Ureter (tissue), 1 donor: ENCODE measurements at regions not wholly inside any gene's neighbourhood (a gene's known extent, or its start where the extent isn't known, plus 50 kb on each side); places are given as distances from the start of the nearest gene placed in this dataset.

Experiments
- DNase-seq: peaks from one replicate; pipeline ENCODE4 v3.0.0-alpha.2; 2020; ENCODE audit warnings: low spot score
- donor health status: DM: yes; HTN: yes; CAD: no.

DNA sequence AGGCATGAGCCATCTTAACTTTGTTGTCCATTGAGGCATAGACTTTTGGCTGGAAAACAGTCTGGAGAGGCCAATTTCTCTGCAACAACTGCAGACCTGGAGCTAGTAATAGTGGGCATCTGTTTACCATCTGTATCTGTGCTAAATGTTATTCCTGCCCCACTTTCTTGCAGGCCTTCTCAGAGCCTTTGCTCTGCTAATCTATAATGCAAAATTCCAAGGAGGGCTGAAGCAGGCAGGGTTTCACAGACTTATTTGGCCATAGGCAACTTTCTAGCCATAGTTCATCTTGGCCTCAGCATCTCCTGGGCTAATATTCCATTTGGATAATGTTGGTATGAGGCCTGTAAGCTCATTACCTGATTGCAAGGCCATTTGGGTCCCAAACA lies 124.5 kb upstream of the CSF3R start:
- DNase-seq = no peak

DNA sequence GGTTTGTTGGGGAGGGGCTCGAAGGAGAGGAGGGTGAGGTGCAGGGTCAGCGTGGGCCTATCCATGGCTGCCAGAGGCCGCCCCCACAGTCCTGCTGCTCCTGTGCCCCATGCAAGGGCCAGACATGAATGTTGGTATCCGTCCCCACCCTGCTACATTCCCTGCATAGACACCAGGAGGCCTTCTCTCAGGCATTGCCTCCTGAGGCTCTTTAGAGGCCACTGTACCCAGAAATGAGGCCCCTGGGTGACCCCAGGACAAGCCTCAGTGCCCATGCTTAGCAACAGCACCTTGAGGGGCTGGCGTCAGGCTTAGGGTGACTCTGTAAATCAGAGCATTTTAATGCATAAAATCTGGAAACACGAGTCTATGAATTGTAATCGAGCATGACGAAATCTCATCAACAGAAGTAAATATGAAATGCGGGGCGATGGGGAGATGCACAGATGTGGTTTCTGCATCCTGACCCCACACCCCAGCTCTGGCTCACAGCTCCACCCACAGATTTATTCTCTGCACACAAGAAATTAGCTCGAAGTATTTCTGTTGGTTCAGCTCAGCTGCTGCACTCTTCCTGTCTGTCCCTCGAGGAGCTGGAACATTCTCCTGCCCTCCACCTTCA lies 124.0 kb upstream of the CSF3R start:
- no peak for DNase-seq

DNA sequence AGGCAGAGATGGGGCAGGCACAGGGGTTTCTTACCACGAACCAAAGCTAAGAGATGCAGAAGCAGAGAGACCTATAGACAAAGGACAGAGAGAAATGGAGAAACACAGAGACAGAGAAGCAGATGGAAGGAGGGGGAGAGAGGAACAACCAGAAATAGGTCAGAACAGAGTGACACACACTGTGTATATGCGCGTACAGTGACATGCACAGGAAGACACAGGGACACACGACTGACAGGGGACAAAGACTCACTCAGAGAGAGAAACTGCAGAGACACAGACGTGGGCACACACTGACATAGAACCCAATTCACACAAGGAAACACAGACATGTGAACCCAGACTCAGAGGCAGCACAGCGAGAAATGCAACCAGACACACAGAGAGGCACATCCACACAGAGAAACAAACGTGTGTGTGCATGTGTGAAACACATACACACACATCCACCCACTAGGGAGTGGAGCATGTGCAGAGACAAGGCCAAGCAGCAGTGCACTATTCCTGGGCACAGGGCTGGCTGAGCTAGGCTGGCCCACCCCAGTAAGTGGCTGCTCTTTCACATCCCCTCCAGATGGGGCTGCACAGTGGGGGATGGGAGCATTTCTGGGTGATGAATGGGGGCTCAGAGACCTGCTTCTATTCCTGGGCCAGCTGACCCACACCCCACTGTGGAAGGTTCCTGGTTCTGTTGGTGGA lies 123.4 kb upstream of the CSF3R start:
- no peak for DNase-seq

DNA sequence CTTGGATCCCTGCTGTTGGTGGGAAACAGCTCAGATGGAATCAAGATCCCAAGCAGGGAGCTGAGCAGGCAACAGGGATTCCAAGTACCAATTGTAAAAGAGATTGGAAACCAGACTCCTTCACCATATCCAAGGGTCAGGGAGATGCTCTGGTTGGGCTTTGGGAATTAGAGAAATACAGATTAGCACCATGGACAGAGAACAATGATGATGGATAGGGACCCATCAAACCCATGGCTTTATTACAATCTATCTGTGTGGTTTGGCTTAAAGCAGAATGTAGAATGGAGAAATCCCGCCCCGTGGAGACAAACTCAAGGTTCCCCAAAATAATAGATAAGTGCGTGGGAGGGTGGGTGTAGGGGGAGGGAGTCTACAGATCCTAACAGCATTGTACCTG lies 120.7 kb upstream of the CSF3R start:
- DNase-seq = no peak

DNA sequence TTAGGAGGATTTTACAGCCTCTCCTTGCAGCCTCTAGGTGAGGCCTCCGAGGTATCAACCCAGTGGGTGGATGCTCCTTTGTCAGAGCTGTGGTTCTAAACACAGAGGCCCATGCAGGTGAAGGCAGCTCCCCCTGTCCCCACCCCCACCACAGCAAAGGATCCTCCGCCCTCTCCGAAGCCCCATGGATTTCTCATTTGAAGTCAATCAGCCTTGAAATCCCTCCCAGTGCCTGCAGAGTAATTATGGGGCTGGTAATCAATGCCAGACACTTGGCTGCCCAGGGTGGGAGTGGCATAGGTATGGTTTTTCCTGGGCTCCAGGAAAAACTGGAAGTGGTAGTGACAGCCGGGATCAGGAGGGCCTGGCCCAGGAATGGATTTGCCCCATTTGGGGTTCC lies 119.5 kb upstream of the CSF3R start:
- DNase-seq = no peak

DNA sequence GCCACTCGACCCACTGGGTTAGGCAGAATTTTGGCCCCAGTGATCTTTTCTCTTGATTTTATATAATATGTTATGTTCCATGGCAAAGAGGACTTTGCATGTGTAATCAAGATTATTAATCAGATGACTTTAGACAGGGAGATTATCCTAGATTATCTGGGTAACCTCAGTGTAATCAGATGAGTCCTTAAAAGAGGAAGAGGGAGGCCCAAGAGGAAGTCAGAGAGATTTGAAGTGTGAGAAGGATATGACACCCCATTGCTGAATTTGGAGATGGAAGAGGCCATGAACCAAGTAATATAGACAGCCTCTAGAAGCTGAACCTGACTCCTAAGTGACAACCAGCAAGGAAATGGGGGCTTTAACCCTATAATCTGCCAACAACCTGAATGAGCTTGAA lies 117.1 kb upstream of the CSF3R start:
- no peak for DNase-seq

DNA sequence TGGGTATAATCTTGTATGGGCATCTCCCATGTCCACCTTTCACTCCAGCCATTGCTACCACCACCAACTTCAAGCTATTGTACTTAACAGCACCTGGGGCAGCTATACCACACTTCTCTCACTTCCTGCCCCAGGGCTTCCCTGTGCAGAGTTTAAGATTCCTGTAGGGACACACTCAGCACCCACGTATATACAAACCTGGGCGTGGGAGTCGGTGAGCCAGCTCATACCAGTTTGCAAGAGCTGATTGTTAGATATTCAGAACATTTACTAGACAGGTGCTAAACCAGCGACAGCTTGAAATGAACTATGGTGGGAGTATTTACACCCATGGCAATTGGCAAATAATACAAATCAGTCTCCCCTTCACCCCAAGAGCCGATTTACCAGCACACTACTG lies 114.8 kb upstream of the CSF3R start:
- DNase-seq = no peak

DNA sequence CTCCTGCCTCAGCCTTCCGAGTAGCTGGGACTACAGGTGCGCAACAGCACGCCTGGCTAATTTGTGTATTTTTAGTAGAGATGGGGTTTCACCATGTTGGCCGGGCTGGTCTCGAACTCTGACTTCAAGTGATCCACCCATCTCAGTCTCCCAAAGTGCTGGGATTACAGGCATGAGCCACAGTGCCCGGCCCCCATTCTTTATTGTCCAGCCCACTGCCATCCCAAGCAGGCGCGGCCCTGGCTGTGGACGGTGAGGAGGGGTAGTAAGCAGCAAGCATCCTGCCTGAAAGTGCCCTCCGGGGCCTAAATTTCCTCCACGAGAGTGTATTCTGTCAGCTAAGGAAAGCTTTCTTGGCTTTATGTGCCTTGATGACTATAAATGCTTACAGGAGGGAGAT lies 113.2 kb upstream of the CSF3R start:
- no peak for DNase-seq

DNA sequence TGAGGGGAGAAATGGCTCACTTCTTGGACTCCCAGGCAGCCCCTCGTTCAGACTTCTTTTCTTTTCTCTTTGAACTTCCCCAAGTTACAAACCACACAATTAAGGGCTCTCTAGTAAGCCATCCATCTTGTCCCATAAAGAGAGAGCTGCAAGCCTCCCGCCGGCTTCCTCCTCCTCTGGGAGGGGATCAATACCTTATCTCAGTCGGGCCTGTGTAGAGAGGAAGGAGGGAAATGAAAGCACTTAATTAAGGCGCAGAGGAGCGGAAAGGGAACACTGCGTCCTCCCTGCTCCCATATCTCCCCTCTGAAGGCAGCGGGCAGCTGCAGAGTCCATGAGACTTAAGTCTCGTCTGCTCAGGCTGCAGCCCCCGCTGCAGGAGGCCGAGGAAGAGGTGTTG lies 112.6 kb upstream of the CSF3R start:
- no peak for DNase-seq

DNA sequence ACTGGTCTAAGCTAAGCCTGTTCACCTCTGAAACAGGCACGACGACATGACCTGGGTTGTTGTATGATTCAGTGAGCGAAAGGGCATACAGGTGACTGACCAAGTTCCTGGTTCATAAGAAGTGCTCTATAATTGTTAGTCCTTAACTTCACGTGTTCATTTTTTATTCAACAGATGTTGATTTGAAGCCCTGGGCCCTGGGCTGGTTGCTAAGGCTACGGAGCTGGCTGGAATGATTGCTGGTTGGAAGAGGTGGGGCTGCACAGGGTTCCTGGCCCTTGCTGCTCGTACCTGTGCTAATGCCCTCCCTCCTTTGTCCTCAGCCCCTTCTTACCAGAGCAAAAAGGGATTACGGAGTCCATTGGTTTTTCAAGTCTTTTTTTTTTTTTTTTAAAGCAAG lies 111.3 kb upstream of the CSF3R start:
- no peak for DNase-seq

DNA sequence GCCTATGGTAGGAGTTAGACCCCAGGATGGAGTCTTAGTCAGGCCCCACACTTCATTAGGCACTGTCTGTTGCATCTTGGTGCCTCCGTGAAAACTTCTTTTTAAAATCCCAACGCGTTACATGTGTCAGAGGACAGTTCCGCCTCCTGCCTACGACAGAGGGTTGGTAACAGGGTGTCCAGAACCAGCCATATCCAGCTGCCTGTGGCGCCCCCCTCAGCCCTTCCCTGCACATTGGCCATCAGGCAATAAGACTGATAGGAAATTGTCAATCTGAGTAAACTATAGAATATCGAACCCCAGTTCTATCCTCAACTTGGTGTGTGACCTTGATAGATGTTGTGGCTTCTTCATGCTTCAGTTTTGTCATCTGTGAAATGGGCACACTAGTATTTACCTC lies 108.6 kb upstream of the CSF3R start:
- DNase-seq = no peak

DNA sequence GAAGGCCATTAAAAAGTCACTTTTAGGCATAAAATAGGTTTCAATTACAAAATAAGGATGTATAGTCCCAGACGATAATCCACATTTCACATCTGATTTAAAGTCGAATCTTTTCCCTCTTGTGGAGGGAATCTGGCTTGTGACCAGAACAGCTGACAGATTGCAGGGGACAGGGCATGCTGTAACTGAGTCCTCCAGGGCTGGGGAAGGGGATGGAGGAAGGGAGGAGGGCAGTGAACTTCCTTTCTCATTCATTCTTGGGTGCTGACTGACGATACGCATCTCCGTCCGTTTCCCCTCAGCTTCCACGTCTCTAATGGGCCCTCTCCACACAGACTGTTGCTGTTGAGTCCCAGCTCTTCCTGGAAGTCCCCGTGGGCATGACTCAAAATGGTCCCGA lies 108.1 kb upstream of the CSF3R start:
- DNase-seq = no peak

DNA sequence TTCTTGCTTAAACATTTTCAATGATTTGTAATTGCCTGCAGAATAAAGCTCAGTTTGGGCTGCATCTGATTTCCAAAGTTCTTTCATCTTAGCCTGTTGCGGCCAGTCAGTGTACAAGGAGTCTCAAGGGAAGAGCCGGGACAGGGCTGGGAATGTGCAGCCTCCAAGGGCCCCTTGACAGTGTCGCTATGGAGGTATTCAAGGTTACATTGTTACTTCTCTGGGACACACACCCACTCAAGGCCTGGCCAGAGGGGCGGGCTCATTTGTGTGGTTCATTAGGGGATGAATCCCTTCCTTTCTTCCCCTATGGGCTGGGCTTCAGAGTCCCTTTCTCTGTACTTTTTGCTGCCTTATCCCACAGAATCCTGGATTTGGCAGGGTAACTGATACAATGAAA lies 107.6 kb upstream of the CSF3R start:
- DNase-seq = no peak

DNA sequence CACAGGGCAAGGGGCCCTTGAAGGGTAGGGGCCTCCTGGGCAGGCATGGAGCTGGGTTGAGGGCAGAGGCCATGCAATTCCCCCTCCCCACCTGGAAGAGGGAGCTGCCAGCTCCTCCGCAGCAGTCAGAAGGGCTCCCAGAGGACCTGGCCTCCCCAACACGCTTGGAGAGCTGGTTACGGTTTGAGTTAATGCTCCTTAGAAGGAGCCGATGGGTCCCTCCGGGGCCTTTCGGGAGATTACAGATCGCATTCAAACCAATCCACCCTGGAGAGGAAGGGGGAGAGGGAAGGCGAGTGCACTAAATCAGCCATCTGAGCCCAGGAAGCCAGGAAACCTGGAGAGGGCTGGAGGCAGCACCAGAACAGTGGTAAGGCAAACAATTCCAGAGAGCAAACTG lies 106.3 kb upstream of the CSF3R start:
- DNase-seq = no peak

DNA sequence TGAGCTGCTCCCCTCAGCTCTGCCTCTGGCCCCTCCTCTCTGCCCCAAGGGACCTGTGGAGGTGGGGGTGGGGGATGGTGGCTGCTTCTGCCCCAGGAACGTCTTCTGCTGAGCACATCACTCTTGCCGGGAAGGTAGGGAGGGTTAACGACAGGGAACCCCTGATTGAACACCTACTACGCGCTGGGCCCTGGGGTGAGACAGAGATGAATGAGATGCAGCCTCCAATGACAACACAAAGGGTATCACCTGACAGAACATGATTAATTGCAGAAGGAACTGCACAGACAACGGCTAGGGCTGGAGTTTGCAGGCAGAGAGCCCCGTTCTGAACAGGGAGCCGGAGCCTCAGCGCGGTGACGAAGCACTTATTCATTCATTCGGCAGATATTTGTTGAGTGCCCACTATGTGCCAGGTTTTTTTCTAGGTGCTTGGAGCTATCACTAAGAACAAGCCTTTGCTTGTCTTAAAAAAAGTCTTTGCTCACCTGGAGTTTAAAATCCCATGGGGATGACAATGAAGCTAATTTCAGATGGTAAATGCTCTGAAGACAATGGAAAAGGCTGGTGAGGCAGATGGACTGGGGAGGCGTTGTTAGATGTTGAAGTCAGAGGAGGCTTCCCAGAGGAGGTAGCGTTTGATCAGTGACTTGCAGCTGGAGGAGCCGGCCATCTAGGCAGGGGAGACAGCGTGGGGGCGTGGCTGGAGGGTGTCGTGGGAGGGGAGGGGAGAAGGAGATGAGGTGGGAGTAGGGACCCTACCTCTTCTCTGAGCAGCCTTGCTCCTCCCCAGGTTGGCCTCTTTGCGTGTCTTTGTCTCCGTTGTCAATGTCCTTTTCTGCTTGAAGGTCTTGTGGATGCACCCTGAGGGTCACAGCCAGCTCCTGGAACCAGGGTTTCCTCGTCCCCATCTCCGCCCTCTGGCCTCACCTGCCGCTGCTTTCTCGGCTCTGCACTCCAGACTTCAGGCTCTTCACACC lies 103.1 kb upstream of the CSF3R start:
- DNase-seq = no peak

DNA sequence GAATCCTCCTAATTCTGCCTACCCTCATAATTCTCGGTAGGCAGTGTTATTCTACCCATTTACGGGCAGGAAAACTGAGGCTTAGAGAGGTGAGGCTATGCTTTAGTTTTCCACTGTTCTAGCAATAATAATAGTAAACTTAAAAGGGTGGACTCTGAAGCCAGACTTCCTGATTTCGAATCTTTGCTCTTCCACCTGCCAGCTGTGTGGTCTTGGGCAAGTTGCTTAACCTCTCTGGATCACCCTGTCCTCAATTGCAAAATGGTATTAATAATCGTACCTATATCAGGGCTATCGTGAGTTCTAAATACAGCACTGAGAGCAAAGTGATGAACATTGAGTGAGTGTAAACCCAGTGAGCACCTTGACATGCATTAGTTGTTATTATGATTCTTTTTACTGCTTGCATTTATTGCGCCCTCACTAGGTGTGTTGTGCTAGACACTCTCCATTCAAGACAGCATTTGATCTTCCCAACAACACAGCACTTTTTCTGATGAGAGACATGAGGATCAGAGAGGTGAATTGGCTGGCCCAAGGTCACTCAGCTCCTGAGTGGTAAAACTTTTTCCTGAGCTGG lies 102.3 kb upstream of the CSF3R start:
- DNase-seq = no peak

DNA sequence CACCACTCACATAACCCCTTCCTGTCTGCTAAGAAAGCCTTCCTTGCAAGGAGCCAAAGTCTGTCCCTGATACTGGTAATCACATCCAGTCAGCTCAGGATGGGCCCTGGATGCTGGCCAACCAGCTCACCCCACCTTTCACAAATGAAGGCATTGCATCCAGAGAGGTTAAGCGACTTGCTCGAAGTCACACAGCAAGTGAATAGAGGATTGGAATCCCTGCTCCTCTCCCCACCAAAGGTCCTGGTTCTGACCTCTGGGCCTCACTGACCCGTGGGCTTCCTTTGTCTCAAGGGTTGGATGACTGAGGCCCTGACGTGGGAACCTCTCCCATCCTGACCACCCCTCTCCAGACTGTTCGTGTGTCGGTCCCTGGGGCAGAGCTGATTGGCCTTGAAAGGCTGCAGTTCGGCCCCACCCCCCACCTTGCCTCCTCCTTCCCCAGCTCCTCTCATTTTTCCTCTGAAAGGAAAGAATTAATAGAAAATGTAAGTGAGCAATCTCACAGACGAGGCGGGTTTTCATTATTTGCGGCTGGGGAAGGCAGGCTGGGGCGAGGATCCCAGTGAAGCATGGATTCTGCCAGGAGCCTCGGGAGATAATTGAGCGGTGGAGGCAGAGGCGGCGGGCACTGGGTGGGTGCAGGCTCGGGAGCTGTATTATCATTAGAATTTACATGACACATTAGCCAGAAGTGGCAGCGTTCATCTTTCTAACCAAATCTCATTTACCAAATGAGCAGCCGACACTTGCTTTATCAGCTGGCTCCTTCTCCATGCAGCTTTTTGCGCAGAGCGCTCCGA lies 101.5 kb upstream of the CSF3R start:
- DNase-seq = no peak

DNA sequence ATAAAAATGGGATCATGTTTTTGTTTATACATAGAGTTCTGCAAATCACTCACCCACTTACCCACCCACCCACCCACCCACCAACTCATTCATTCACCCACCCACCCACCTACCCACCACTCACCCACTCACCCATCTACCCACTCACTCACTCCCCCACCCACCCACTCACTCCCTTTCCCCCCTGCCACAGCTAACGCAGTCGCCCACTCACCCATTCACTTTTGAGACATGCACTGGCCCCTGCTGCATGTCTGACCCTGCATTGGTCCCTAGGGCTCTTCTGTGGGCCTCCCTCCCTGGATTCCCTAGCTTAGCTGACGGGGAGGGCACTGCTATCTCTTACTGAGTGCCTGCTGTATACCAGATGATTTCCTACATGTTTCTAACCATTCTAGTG lies 100.4 kb upstream of the CSF3R start:
- DNase-seq = no peak

DNA sequence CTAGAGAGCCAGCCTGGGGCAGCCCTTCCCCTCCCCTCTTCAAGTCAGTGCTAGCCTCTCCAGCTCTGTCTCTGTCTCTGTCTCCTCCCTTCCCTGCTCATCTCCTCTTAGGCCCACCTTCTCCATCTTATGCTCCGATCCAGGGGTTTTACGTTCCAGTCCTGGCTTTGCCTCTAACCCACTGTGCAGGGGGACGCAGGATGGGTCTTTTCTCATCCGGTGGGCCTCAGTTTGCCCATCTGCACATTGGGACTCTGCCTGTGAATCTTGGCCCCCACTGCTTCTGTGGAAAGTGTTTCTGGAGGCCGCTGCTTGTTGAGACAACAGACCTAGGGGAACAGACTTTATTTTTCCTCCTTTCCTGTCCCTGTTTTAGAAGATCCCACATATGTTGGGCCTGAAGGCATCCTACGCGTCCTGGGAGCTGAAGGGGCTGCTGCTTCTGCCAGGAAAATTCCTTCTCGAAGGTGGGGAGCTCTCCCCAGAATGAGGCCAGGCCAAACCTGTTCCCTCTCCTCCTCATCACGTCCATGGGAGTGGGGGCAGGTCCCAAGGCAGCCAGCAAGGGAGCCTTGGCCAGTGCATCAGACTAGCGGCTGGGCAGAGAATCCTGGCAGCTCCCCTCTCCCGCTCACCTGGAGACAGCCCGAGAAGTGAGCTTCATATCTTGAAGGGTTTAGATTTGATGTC lies 99.5 kb upstream of the CSF3R start:
- DNase-seq = no peak

DNA sequence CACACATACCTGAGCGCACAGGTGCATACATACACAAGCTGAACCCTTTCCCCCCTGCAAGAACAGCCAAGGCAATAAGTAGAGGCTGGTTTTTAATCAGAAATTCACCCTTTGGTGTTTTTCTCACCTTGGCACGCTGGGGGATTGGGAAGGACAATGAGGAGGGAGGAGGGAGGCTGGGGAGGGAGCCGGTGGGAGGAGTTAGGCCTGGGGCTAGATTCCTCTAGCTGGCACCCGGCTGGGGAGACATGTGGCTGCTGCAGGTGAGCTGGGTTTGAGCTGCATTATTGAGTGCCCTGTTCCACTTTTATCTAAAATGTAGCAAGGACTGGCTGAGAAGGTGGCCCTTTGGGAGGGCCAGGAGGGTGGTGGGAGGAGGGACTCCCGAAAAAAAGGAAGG lies 97.8 kb upstream of the CSF3R start:
- DNase-seq = no peak

DNA sequence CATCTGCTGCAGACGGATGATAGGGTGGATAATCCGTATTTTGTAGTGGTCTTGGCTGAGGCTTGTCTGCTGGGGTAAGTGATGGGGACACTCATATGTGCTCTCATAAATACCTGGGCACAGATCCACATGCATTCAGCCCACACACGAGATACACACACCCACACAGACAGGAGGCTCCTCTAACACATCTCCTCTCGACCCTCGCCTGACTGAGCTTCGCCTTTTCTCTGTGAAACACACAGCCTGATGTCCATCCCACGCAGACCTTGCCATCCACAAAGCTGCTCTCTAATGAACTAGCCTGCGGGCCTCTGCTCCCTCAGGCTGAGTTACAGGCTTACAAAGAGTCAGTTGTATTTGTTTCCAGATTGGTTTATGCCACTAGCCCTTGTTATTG lies 96.3 kb upstream of the CSF3R start:
- no peak for DNase-seq
